ENCODE measurements at regions not wholly inside any gene's neighbourhood (a gene's known extent, or its start where the extent isn't known, plus 50 kb on each side); places are given as distances from the start of the nearest gene placed in this dataset.

DNA sequence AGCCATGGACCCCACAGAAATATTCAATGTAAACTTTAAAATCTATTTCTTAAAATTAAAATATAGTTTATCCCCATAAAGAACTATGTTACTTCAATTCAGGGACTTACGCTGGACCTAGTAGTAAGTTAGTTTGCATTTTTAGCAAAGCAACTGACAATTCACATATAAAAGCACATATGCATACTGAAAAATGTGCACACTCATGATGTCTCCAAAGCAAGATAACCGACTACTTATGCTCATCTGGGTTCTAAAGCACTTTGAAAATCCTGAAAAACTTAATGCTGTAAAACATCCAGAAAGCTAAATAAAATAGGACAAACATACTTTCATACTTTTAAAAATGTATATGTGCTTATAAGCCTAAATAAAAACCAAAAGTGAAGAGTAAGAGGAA lies 264.4 kb upstream of the GAS1 start:
- no peak for DNase-seq

DNA sequence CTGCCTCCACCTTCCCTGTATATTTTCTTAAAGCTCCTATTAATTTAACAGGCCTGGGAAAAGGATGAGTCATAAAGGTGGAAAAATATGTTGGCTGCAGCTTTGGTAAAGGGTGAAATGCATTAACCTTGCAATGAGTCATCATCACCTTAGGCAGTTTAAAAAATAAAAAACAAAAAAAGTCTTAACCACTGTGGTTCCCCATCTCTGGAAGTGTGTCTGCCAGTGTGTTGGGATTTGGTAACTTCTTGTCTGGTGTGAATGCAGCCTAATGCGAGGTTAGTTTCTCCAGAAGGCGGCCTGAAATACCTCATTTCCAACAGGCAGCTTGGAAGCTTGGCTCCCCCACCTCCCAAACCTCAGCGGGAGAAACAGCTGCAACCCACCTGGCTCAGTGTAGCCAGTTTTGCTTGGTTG lies 265.3 kb upstream of the GAS1 start:
- no peak for DNase-seq

DNA sequence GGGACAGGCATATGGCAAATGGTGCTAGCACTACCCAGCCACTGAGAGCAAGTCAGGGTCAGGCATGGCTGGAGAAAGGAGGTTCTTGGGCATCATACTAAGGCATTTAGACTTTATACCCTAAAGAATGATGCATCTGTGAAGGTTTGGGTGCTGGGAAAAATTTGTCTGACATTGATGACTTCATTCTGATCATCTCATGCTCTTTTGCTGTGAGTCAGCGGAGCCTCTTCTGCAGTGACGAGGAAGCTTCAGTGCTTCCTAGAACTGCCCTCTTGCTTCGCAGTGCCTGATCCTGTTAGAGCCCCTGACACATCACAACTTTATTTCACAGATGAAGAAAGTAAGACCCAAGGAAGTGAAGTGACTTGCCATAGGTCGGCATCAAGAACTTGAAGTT lies 266.6 kb upstream of the GAS1 start:
- no peak for DNase-seq

DNA sequence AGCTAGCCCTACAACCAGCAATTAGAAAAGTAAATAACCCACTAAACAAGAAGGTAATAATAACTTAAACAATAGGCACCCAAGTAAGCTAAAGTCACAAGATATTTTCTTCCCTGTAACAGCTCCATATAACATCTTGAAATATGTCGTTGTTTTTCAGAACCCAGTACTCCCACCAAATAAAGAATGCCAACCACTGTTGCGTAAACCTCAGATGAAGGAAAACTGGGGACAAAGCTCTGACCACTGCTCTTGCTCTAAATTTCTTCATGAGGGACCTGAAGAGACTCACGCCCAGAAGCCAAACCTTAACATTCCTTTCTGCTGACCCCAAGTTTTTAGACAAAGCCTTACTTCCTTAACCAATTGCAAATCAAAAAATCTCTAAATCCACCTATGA lies 267.7 kb upstream of the GAS1 start:
- DNase-seq = no peak

DNA sequence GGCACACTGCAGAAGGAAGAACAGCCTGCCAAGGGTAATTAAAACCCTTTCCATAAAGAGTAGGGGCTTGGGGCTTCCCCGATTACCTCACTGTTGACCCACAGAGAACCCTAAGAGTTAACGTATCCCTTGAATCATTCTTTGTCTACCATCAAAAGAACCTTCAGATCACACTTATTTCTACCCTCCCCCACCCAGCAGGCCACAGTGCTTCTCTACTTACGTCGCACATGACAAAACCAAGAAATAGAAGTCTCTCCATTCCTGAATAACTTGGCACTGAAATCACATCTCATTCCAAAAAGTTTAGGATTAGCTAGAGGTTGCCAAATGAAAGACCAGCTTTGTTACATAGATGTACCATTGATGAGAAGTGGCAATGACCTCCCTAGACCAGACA lies 268.7 kb upstream of the GAS1 start:
- DNase-seq = no peak

DNA sequence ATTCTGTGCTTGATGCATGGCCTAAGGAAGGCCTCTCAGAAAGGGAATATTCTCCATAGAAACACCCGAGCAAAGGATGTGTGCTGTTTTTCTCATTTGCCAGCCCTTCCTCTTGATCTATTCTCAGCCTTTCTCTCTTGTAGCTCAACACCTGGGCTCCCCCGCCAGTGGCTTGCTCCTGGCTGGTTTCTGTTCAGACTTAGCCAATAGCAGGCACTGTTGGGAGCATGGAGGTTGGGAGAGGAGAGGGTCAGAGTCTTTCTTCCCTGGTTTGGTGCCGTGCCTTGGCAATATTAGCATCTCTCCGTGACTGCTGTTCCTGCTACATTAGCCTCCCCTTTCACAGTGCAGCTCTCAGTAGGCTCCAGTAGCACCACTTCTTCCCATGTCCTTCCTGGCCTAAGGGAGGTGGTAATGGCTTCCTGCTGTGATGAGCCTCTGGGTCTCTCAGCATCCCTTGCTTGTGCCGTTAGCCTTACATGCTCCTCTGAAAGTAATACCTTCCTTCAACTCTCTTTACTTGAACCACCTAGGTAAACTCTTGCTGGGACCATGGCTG lies 269.7 kb upstream of the GAS1 start:
- DNase-seq = no peak

DNA sequence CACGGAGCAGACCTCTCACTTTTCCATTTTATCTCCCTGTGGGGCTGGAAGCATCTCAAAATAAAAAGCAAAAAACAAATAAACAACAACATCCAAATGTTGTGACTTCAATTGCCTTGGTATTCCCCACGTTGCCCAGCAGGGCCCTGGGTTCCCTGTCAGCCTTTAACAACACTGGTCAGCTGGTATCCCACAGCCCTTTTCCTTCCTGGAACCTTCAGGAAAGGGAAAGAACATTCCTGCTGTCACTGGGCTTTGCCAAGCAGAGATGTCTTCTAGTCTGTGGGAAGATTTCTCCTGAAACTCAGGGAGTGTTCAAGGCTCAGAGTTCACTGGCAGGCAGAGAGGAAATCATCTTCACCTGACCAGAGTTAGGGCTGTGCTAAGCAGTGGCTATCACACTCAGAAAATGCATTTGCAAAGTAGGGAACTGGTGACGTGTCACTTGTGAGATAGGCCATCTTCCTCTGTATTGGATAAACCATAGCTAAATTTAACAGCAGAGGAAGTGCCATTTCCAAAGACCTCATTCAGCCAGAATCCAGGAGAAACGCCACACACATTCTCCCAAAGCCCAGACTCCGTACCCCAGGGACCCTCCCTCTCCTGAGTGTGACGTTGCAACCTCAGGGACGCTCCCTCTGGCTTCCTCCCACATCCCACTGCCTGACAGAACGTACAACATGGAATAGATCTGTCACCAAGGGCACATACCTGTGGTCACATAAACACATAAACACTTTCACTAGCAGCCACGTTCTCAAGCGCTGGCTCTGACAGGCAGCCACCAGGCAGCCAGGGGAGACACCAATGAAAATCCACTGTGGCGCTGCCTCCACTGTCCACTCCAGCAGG lies 274.0 kb upstream of the DAPK1 start:
- DNase-seq = no peak

DNA sequence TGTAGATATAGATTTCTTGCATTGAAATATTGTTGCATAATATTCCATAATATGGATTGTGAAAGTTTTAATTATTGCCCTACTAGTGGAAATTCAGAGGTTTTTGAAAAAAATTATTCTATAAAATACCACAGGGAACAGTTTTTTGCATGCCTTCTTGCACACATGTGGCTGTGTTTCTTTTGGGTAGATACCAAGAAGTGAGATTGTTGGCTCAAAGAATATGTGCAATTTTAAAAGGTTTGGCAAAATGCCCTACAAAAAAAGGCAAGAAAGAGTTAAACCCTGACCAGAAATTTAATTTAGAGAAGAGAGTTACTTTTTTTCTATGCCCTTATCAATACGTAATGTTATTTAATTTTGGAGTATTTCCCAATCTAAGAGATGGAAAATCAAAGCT lies 270.8 kb upstream of the DAPK1 start:
- DNase-seq = no peak

DNA sequence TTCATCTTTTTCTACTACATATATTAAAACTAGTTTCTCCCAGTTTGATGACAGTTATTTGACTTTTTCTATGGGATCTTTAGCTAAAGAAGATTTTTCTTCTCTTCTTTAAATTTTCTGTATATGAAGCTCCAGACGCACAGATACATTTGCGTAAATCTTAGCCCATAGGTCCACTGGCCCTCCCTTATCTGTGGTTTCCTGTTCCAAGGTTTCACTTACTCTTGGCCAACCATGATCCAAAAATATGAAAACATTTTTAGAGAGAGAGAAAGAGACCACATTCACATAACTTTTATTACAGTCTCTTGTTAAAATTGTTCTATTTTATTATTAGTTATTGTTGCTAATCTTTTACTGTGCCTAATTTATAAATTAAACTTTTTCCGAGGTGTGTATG lies 270.2 kb upstream of the DAPK1 start:
- DNase-seq = no peak

DNA sequence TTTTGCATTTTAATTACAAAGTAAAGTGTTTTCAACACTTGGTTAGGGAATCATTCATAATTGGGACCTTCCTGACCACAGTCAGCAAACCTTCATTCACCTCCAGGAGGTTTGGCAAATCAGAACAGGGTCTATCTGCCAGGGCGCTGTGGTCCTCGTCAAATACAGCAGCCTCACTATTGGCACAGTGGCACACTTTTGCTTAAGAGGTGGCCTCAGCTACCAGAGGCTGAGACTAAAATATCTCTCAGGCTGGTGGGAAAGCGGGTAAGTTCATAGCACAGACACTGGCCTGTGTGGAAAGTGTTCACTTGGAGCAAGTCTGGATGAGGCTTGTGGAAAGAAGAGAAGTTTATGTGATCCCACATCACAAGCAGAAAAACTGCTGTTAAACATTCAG lies 268.6 kb upstream of the DAPK1 start:
- DNase-seq = no peak

DNA sequence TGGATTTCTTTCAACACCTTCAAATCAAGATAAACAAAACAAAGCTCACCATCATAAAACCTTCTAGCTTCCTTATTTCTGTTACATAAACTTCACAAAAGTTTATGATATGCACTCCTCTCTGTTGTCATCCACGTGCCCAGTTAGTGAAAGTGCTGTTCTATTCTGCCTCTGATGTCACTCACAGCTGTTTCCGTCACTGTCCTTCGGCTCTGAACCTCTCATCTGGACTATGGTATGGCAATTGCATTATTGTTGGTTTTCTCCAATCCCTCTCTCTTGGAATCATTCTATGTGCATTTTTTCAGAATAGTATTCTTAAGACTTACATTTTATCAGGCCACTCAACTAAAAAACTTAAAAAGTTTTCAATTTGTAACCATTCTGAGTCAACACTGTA lies 264.2 kb upstream of the DAPK1 start:
- no peak for DNase-seq

DNA sequence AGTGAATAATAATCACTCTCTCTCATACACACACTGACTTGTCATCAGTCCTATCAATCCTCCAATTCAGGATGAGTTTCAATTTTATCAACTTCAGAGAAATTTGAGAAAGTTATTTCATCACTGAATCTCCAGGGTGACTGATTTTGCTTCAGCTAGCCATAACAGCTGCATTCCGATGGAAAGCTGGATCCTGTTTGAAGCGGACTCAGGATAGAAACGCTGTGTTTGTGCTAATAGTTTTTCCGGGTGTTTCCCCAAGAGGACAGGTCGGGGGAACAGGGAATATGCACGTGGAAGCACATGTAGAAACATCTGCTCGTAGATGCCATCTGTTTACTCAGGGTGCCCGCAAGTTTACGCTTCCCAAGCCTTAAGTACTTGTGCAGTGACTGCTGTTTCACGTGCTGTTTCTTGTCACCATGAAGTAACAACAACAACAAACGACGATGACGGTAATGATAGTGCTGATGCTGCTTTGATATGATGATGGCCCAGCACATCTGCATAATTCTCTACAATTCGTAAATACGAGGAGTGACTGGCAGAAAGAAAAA lies 263.7 kb upstream of the DAPK1 start:
- DNase-seq = no peak

DNA sequence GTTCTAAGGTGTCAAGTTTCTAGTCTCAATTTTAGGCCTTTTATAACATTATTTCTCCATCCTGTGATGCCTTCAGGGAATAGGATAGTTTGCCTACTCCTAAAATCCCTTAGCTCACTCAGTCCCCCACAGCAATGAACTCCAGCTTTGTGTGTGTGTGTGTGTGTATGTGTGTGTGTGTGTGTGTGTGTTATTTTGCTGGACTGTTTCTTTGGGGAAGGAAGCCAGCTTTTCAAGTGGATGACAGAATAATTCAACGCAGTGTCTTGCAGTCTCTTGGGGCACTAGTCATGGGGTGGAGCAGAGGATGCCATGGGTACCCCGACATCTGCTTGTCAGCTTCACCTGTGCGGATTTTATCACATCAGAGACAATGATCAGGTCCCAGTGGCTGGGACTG lies 262.8 kb upstream of the DAPK1 start:
- no peak for DNase-seq

DNA sequence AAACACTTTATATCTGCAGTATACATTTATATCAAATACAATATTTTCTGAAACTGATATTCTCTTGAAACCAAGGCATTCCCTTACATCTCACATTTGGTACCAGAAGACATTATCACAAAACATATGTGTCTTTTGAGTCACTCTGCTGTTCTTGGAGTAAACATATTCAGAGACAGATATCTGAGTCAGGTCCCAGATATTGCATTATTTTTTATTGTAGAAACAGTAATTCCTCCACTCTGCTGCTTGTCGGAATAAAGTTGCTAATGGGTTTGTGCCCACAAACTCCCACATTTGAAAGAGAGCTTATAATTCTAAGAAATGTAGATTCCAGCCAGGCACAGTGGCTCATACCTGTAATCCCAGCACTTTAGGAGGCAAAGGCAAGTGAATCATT lies 261.1 kb upstream of the DAPK1 start:
- no peak for DNase-seq

DNA sequence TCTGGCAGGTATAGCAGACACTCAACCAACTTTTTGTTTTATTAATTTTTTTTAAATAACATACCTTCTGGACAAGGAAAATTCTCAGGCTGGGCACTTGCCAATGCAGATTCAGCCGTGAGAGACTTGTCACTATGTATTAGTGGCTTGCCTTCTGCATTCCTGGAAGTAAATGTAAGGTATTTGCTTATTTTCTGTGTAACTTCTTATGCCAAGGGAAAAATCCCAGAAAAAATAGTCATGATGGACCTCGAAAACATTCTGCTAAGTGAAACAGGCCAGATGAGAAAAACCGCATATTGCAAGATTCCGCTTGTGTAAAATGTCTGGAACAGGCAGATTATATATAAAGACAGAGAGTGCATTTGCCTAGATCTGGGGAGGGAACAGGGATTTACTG lies 260.3 kb upstream of the DAPK1 start:
- no peak for DNase-seq

DNA sequence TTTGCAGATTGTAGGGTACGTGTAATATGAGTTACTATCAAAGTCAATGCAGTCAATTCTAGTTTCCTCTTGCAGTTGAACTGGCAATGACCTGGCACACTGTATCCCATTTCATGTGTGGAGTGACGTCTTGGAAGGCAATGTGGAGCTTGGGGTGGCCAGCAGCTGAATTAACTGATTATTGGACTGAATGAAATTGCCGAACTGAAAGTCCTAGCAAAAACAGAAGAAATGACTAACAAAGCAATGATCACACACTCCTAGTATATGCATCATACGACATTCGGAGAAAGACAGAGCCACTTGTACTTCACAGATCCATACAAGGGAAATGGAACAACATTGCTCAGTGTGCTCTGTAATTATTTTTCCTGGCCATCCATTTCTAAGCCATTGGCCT lies 259.1 kb upstream of the DAPK1 start:
- no peak for DNase-seq

DNA sequence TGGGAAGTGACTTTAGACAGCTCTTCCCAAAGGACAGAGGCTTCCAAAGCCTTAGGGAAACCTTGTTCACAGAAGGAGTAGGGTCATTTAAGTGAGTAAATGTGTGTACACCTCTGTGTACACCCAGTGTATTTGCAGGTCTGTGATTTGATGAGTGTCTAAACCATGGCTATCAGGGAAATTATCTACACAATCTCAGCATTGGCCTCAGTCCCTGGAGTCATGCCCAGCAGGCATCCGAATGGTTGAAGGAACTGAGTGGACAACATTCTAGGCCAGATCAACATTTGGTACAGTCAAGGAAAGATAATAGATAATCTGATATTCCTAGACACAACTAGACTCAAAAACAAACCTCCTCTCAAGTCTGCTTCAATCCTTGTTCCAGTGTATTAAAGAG lies 258.4 kb upstream of the DAPK1 start:
- no peak for DNase-seq

DNA sequence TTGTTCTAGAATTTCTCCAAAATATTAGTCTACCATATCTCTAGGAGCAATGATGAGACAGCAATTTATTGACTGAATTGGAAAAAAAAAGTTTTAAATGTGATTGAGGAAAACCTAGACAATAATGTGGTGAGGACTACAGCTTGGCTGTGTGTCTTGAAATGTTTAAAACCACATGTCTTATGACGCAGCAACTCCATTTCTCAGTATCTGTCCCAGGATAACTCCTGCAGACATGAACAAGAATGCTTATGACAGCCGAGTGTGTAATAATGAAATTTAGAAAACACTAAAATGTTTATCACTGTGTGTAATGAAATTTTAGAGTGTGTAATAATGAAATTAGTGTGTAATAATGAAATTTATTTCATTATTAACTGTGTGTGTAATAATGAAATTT lies 254.1 kb upstream of the DAPK1 start:
- DNase-seq = no peak

DNA sequence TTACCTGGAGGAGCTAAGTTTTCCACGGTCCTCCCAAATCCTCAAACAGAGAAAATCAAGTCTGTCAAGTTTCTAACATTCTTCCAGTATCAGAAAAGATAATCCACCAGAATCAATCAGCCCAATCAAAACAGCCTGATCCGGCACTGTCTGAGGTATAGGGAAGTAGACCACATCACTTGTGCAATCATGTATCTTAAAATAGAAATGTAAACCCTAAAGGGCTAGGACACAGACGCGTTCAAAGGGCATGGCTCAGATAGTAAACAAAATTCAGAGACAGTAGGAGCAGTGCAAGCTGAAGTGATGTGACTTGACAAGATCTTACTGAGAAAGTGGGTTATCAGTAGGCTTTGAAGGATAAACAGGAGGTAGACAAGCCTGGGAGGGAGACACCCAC lies 252.4 kb upstream of the DAPK1 start:
- DNase-seq = no peak

DNA sequence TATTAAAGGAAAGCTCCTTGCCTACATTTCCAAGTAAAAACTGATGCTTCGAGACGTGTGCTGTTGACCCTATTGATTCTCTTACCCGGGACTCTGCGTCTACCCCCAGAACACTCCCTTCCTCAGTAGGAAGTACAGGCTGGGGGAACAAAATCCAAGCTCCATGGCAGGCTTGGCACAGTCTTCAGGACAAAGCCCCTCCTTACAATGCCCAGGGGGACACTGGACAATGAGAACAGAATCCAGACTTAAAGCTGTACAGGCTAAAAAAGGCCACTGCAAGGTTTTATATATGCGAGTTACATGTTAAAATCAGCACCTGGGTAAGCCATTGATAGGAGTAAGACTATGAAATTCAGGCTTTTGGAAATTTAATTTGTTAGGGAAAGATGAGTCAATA lies 250.6 kb upstream of the DAPK1 start:
- no peak for DNase-seq

DNA sequence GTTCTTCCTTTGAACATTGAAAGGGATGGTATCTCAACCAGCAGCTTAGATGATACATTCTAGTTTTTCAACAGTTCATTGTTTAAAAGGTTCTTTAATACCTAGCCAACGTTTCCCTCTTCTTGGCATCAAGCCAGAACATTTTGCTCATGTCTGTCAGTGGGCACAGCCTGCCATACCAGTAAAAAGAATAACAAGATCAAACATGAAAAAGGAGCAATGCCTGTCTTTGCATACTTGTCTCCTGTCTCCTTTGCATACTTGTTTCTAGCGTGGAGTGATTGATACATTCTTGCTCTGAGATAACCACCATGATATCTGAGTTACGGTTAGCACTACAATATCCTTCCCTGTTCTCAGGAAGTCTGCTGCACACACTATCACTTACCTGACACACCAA lies 248.6 kb upstream of the DAPK1 start:
- no peak for DNase-seq

DNA sequence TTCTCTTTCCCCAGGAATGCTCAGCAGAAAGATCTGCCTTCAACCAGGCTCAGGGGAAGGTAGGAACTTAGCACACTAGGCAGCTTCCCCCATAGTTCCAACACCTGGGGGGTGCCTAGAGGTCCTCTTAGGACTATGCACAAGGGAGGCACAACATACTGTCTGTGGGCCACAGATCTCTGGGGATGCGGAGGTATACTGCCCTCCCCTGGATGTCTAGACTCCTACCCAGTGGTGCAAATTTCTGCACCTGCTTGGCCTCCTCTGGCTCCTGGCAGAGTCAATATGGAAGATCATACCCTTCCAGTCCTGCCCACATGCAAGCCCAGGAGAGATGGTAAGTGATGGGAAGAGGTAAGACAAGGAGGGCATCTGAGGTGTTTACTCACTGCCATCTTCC lies 247.5 kb upstream of the DAPK1 start:
- DNase-seq = no peak

DNA sequence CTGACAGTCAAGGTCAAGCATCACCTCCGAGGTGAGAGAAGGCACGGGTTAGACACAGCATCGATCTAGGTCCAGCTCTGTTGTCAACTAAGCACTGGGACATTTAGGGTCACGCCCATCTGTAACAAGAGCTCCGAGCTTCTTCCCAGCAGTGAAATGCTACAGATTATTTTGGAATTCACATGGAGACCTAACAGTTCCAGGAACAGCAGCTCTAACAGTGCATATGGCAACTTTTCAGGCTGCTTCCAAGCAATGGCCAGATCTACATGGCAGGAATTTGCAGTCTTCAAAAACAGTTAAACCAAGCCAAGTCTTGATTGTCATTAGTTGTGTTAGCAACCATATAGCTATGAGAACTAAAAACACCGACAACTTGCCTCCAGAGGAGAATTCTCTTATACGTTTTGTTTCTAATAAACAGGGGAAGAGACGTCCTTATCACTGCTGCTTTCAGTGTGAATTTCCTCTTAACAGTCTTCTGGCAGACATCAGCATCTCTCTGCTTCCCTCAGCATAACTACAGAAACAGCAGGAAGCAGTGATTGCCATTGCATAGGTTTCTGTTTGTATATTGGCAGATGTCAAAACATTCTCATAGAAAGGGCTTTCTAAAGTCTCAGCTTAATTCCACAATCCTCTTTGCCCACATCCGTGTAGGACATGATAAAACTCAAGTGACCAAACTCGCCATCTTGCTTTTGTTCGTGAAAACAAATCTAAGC lies 242.1 kb upstream of the DAPK1 start:
- no peak for DNase-seq

DNA sequence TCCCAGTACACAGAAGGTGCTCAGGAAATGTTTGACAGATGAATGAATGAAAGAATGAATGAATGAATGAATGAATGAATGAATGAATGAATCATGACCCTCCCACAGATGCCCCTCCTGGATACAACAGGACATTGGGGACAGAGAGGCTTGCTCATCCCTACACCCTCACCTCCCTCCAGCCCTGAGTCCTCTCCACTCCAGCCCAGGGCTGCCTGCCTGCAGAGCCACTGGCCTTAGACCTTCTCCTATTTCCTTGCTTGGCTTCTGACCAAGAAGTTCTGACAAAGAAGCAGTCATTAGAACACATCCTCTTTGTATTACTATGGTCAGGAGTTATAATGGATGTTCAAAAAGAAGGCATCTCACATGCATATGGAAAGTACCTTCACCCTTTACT lies 240.7 kb upstream of the DAPK1 start:
- no peak for DNase-seq

All from NCI-H524 treated with DMSO at 0.1 percent for 48 hours (cell line).